ENCODE measurements at regions not wholly inside any gene's neighbourhood (a gene's known extent, or its start where the extent isn't known, plus 50 kb on each side); places are given as distances from the start of the nearest gene placed in this dataset.

- TF ChIP-seq GLIS3 (CRISPR knock-in tag; IDR thresholded peaks at IDR 0.05) (no peak), SNAI2 (CRISPR knock-in tag; IDR thresholded peaks at IDR 0.05) (no peak), OSR1 (CRISPR knock-in tag; IDR thresholded peaks at IDR 0.05) (no peak), ZNF70 (CRISPR knock-in tag; IDR thresholded peaks at IDR 0.05) (no peak), PATZ1 (CRISPR knock-in tag; IDR thresholded peaks at IDR 0.05; ENCODE audit: borderline replicate concordance) (no peak)
These were observed 133.6 kb downstream of the ALDH8A1 start (continued) for GRCh38 chr6:134816300-134816699.

DNA sequence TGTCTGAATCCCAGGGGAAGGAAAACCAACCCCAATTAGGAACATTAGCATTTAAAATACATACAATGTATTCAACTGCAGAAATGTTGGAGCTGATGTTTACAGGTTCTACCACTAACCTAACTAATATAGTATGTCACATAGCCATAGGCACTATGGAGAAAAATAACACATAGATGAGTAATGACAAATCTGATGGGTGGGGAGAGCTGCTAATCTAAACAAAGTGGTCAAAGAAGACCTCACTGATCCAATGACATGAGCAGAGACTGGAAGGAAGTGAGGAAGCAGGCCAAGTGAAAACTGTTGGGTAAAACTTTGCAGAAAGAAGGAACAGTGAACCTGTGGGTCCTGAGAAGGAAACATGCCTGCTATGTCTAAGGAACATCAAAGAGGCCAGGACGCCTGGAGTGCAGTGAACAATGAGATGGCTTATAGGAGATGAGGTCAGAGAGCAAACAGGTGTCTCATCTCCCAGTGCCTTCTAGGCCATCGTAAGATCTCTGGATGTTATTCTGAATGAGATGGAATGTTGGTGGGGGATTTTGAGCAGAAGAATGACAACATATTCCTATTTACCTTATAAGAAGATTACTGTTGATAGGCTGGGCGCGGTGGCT is 135.7 kb downstream of the ALDH8A1 start:
- ATAC-seq = no peak
- TF ChIP-seq OSR1 (CRISPR knock-in tag; IDR thresholded peaks at IDR 0.05) (no peak), ARNTL (CRISPR knock-in tag; IDR thresholded peaks at IDR 0.05; ENCODE audit: borderline replicate concordance, low read depth) (no peak), ZNF565 (CRISPR knock-in tag; conservative IDR thresholded peaks at IDR 0.05; ENCODE audit: low read depth) (no peak), ZNF8 (CRISPR knock-in tag; IDR thresholded peaks at IDR 0.05) (no peak), TCF4 (CRISPR knock-in tag; IDR thresholded peaks at IDR 0.05; ENCODE audit: borderline replicate concordance) (no peak), CSDC2 (CRISPR knock-in tag; IDR thresholded peaks at IDR 0.05) (no peak)
- TF ChIP-seq, protein P1, sequence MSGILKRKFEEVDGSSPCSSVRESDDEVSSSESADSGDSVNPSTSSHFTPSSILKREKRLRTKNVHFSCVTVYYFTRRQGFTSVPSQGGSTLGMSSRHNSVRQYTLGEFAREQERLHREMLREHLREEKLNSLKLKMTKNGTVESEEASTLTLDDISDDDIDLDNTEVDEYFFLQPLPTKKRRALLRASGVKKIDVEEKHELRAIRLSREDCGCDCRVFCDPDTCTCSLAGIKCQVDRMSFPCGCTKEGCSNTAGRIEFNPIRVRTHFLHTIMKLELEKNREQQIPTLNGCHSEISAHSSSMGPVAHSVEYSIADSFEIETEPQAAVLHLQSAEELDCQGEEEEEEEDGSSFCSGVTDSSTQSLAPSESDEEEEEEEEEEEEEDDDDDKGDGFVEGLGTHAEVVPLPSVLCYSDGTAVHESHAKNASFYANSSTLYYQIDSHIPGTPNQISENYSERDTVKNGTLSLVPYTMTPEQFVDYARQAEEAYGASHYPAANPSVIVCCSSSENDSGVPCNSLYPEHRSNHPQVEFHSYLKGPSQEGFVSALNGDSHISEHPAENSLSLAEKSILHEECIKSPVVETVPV (CRISPR knock-in tag; IDR thresholded peaks at IDR 0.05) = no peak

DNA sequence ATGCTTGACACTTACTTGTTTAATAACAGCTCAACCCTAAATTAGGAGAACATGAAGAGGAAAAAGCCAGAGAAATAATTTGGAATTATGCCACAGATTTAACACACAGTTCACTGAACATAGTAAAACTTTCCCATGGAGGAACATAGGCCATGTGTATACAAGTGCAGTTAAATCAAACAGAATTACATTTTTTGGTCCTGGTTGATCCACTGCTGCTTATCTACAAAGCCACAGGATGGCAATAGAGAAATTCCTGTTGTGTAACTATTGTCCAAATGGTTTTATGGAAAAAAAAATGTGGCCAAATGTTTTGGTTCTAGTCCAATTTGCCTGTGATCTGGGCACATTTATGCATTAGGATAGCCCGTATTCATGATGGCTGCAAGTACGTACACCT is 136.8 kb downstream of the ALDH8A1 start:
- ATAC-seq = no peak
- TF ChIP-seq, protein P1 (CRISPR knock-in tag; IDR thresholded peaks at IDR 0.05) = no peak
- TF ChIP-seq SNAI2 (CRISPR knock-in tag; IDR thresholded peaks at IDR 0.05) (no peak), ZNF565 (CRISPR knock-in tag; conservative IDR thresholded peaks at IDR 0.05; ENCODE audit: low read depth) (no peak), TOX (CRISPR knock-in tag; IDR thresholded peaks at IDR 0.05; ENCODE audit: borderline replicate concordance) (no peak), ARNTL (CRISPR knock-in tag; IDR thresholded peaks at IDR 0.05; ENCODE audit: borderline replicate concordance, low read depth) (no peak), ZNF8 (CRISPR knock-in tag; IDR thresholded peaks at IDR 0.05) (no peak), TCF4 (CRISPR knock-in tag; IDR thresholded peaks at IDR 0.05; ENCODE audit: borderline replicate concordance) (no peak), RARB (CRISPR knock-in tag; IDR thresholded peaks at IDR 0.05) (no peak), ESRRG (CRISPR knock-in tag; IDR thresholded peaks at IDR 0.05) (no peak), TSHZ2 (CRISPR knock-in tag; IDR thresholded peaks at IDR 0.05) (no peak), ZC3H10 (CRISPR knock-in tag; IDR thresholded peaks at IDR 0.05) (no peak), ZFP3 (CRISPR knock-in tag; IDR thresholded peaks at IDR 0.05) (no peak)
- TF ChIP-seq, protein P2, sequence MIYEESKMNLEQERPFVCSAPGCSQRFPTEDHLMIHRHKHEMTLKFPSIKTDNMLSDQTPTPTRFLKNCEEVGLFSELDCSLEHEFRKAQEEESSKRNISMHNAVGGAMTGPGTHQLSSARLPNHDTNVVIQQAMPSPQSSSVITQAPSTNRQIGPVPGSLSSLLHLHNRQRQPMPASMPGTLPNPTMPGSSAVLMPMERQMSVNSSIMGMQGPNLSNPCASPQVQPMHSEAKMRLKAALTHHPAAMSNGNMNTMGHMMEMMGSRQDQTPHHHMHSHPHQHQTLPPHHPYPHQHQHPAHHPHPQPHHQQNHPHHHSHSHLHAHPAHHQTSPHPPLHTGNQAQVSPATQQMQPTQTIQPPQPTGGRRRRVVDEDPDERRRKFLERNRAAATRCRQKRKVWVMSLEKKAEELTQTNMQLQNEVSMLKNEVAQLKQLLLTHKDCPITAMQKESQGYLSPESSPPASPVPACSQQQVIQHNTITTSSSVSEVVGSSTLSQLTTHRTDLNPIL (CRISPR knock-in tag; IDR thresholded peaks at IDR 0.05; ENCODE audit: low read depth) = no peak

DNA sequence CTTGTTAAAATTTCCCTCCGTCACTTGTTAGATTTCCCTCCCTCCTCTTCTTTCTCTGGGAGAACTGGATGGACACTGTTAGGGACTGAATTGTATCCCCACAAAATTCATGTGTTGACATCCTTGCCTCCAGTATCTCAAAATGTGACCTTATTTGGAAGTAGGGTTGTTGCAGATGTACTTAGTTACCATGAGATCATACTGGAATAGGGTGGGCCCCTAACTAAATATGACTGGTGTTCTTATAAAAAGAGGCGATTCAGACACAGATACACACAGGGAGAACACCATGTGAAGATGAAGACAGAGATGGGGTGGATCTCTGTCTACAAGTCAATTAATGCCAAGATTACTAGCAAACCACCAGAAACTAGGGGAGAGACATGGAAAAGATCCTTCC is 139.5 kb downstream of the ALDH8A1 start:
- no peak for ATAC-seq
- TF ChIP-seq, protein P2 (CRISPR knock-in tag; IDR thresholded peaks at IDR 0.05; ENCODE audit: low read depth) = no peak
- TF ChIP-seq, protein P1 (CRISPR knock-in tag; IDR thresholded peaks at IDR 0.05) = no peak
- TF ChIP-seq TSHZ2 (CRISPR knock-in tag; IDR thresholded peaks at IDR 0.05) (no peak), BACH2 (CRISPR knock-in tag; IDR thresholded peaks at IDR 0.05; ENCODE audit: borderline replicate concordance) (no peak), ESRRG (CRISPR knock-in tag; IDR thresholded peaks at IDR 0.05) (no peak), CSDC2 (CRISPR knock-in tag; IDR thresholded peaks at IDR 0.05) (no peak), GLIS3 (CRISPR knock-in tag; IDR thresholded peaks at IDR 0.05) (no peak), RARB (CRISPR knock-in tag; IDR thresholded peaks at IDR 0.05) (no peak)

Data from SK-N-SH treated with all-trans-retinoic acid at 6 μM for 48 hours (cell line).